NB4 (cell line): ENCODE measurements at regions not wholly inside any gene's neighbourhood (a gene's known extent, or its start where the extent isn't known, plus 50 kb on each side); places are given as distances from the start of the nearest gene placed in this dataset.

ENCODE experiments used
- CTCF ChIP-seq: IDR thresholded peaks from one replicate; pipeline ENCODE4 v1.5.1; 2012; ENCODE audit warnings: low read depth, low read length
- POLR2A ChIP-seq: IDR thresholded peaks from 2 replicates; pipeline ENCODE4 v1.6.1; 2011; ENCODE audit warnings: mild to moderate bottlenecking; ENCODE audit not compliant: insufficient read length; ENCODE audit errors: extremely low read depth

GRCh38 chr1:221822591-221822990 lies 80.7 kb upstream of the DUSP10 start:
- no peak for TF ChIP-seq CTCF
- no peak for TF ChIP-seq POLR2A
